ENCODE measurements at regions not wholly inside any gene's neighbourhood (a gene's known extent, or its start where the extent isn't known, plus 50 kb on each side); places are given as distances from the start of the nearest gene placed in this dataset.

- no peak for DNase-seq (ENCODE audit: low spot score)
Measured at GRCh38 chr12:59164226-59164625, 243.9 kb upstream of the LRIG3 start.

GRCh38 chr12:59158681-59159080, 238.4 kb upstream of the LRIG3 start:
- Histone ChIP-seq H3K27me3 (no peaks in the 10 kb centered on the region), H3K9me2 (replicated peaks; ENCODE audit: insufficient read depth) (no peaks in the 10 kb centered on the region), H3K4me3 (no peak overlapping the region), H4K20me1 (ENCODE audit: insufficient read depth, poor library complexity, severe bottlenecking) (no peaks in the 10 kb centered on the region), H2AFZ (no peak overlapping the region), H3K79me2 (no peaks in the 10 kb centered on the region), H3K36me3 (replicated peaks; ENCODE audit: insufficient read depth, low read depth) (no peaks in the 10 kb centered on the region), H3K27ac (no peak overlapping the region), H3K4me1 (ENCODE audit: insufficient read depth) (peaks cover 3% of the 10 kb centered on the region), H3K4me2 (no peak overlapping the region), H3K9me3 (ENCODE audit: low read depth) (peaks cover 6% of the 10 kb centered on the region)
- WGBS (ENCODE audit: low lambda C conversion rate, missing lambda C conversion rate), result 96% methylated on average over 4 of the region's 4 CpGs
- no peak for DNase-seq (ENCODE audit: low spot score)
- TF ChIP-seq EZH2 (IDR thresholded peaks at IDR 0.05; ENCODE audit: borderline replicate concordance), result no peak
- no peak for TF ChIP-seq CTCF (IDR thresholded peaks at IDR 0.05; ENCODE audit: poor library complexity)
- TF ChIP-seq EZH2phosphoT487 (IDR thresholded peaks at IDR 0.05; ENCODE audit: low read depth, severe bottlenecking, unreplicated experiment), result no peak

More at GRCh38 chr12:59164226-59164625, 243.9 kb upstream of the LRIG3 start:
- Histone ChIP-seq H3K9me2 (replicated peaks; ENCODE audit: insufficient read depth) (no peaks in the 10 kb centered on the region), H3K4me1 (ENCODE audit: insufficient read depth) (peaks cover 11% of the 10 kb centered on the region), H3K27ac (no peak overlapping the region), H3K27me3 (no peaks in the 10 kb centered on the region), H3K9me3 (ENCODE audit: low read depth) (no peaks in the 10 kb centered on the region), H3K4me2 (no peak overlapping the region), H3K4me3 (no peak overlapping the region), H3K36me3 (replicated peaks; ENCODE audit: insufficient read depth, low read depth) (no peaks in the 10 kb centered on the region), H4K20me1 (ENCODE audit: insufficient read depth, poor library complexity, severe bottlenecking) (no peaks in the 10 kb centered on the region), H2AFZ (no peak overlapping the region), H3K79me2 (no peaks in the 10 kb centered on the region)
- TF ChIP-seq EZH2 (IDR thresholded peaks at IDR 0.05; ENCODE audit: borderline replicate concordance) (no peak), CTCF (IDR thresholded peaks at IDR 0.05; ENCODE audit: poor library complexity) (no peak), EZH2phosphoT487 (IDR thresholded peaks at IDR 0.05; ENCODE audit: low read depth, severe bottlenecking, unreplicated experiment) (no peak)

GRCh38 chr12:59158066-59158465, 237.8 kb upstream of the LRIG3 start:
- TF ChIP-seq CTCF (IDR thresholded peaks at IDR 0.05; ENCODE audit: poor library complexity) (no peak), EZH2phosphoT487 (IDR thresholded peaks at IDR 0.05; ENCODE audit: low read depth, severe bottlenecking, unreplicated experiment) (no peak), EZH2 (IDR thresholded peaks at IDR 0.05; ENCODE audit: borderline replicate concordance) (no peak)
- no peak overlapping the region for H2AFZ ChIP-seq
- no peaks in the 10 kb centered on the region for H3K9me2 ChIP-seq (replicated peaks; ENCODE audit: insufficient read depth)
- no peaks in the 10 kb centered on the region for H4K20me1 ChIP-seq (ENCODE audit: insufficient read depth, poor library complexity, severe bottlenecking)
- H3K4me1 ChIP-seq (ENCODE audit: insufficient read depth), result no peaks in the 10 kb centered on the region
- no peak overlapping the region for H3K4me3 ChIP-seq
- H3K9me3 ChIP-seq (ENCODE audit: low read depth), result peaks cover 6% of the 10 kb centered on the region
- H3K79me2 ChIP-seq, result no peaks in the 10 kb centered on the region
- H3K27ac ChIP-seq, result no peak overlapping the region
- no peak overlapping the region for H3K4me2 ChIP-seq
- 66% methylated on average over 3 of the region's 3 CpGs for WGBS (ENCODE audit: low lambda C conversion rate, missing lambda C conversion rate)
- no peaks in the 10 kb centered on the region for H3K36me3 ChIP-seq (replicated peaks; ENCODE audit: insufficient read depth, low read depth)
- H3K27me3 ChIP-seq, result no peaks in the 10 kb centered on the region
- no peak for DNase-seq (ENCODE audit: low spot score)

GRCh38 chr12:59155448-59155847, 235.1 kb upstream of the LRIG3 start:
- Histone ChIP-seq H3K27me3 (no peaks in the 10 kb centered on the region), H3K27ac (no peak overlapping the region), H3K9me2 (replicated peaks; ENCODE audit: insufficient read depth) (no peaks in the 10 kb centered on the region), H3K79me2 (no peaks in the 10 kb centered on the region), H3K9me3 (ENCODE audit: low read depth) (peaks cover 6% of the 10 kb centered on the region), H3K4me1 (ENCODE audit: insufficient read depth) (no peaks in the 10 kb centered on the region), H3K4me2 (no peak overlapping the region), H4K20me1 (ENCODE audit: insufficient read depth, poor library complexity, severe bottlenecking) (no peaks in the 10 kb centered on the region), H3K36me3 (replicated peaks; ENCODE audit: insufficient read depth, low read depth) (no peaks in the 10 kb centered on the region), H3K4me3 (no peak overlapping the region), H2AFZ (no peak overlapping the region)
- no peak for DNase-seq (ENCODE audit: low spot score)
- TF ChIP-seq EZH2 (IDR thresholded peaks at IDR 0.05; ENCODE audit: borderline replicate concordance) (no peak), CTCF (IDR thresholded peaks at IDR 0.05; ENCODE audit: poor library complexity) (no peak), EZH2phosphoT487 (IDR thresholded peaks at IDR 0.05; ENCODE audit: low read depth, severe bottlenecking, unreplicated experiment) (no peak)

Data from hepatocyte (in vitro differentiated cells).